OCI-LY7 (cell line): ENCODE measurements at regions not wholly inside any gene's neighbourhood (a gene's known extent, or its start where the extent isn't known, plus 50 kb on each side); places are given as distances from the start of the nearest gene placed in this dataset.

ENCODE experiments used
- EZH2phosphoT487 ChIP-seq: fragments of 200-600 bp; sonication (generic); IDR thresholded peaks from 2 replicates; pipeline ENCODE4 v1.6.1; 2018; ENCODE audit warnings: low read depth, borderline replicate concordance, mild to moderate bottlenecking, mixed run types, antibody characterized with exemption, low read length, moderate library complexity, mixed read lengths
- TF ChIP-seq, protein P1 (sequence below): fragments of 200-600 bp; sonication (generic); conservative IDR thresholded peaks from 2 replicates; pipeline ENCODE4 v1.5.1; 2014; ENCODE audit warnings: mild to moderate bottlenecking, antibody characterized with exemption, low read length, moderate library complexity, mixed read lengths

GRCh38 chr10:123236126-123236525 is 81.9 kb downstream of the BUB3 start:
- TF ChIP-seq, protein P1, sequence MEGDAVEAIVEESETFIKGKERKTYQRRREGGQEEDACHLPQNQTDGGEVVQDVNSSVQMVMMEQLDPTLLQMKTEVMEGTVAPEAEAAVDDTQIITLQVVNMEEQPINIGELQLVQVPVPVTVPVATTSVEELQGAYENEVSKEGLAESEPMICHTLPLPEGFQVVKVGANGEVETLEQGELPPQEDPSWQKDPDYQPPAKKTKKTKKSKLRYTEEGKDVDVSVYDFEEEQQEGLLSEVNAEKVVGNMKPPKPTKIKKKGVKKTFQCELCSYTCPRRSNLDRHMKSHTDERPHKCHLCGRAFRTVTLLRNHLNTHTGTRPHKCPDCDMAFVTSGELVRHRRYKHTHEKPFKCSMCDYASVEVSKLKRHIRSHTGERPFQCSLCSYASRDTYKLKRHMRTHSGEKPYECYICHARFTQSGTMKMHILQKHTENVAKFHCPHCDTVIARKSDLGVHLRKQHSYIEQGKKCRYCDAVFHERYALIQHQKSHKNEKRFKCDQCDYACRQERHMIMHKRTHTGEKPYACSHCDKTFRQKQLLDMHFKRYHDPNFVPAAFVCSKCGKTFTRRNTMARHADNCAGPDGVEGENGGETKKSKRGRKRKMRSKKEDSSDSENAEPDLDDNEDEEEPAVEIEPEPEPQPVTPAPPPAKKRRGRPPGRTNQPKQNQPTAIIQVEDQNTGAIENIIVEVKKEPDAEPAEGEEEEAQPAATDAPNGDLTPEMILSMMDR: peak; percentile 41
- TF ChIP-seq EZH2phosphoT487: no peak
